H9 (cell line): ENCODE measurements at regions not wholly inside any gene's neighbourhood (a gene's known extent, or its start where the extent isn't known, plus 50 kb on each side); places are given as distances from the start of the nearest gene placed in this dataset.

Experiments used
- DNase-seq: peaks from one replicate; pipeline ENCODE4 v3.0.0-alpha.2; 2017
- H2AFZ ChIP-seq: one replicate; pipeline ENCODE4 v1.6.1; 2013; ENCODE audit warnings: mild to moderate bottlenecking, low read length, control low read depth, moderate library complexity
- H2AK5ac ChIP-seq: 2 replicates; pipeline ENCODE4 v1.6.1; 2013; ENCODE audit warnings: low read length, control low read depth, mixed read lengths; ENCODE audit not compliant: insufficient read length
- H2BK120ac ChIP-seq: one replicate; pipeline ENCODE4 v1.6.1; 2013; ENCODE audit warnings: low read depth, mild to moderate bottlenecking, low read length, control low read depth, inconsistent platforms; ENCODE audit not compliant: poor library complexity, severe bottlenecking
- H2BK12ac ChIP-seq: 2 replicates; pipeline ENCODE4 v1.6.1; 2013; ENCODE audit warnings: low read length, control low read depth, mixed read lengths, low read depth; ENCODE audit not compliant: insufficient read length
- H2BK15ac ChIP-seq: 2 replicates; pipeline ENCODE4 v1.6.1; 2013; ENCODE audit warnings: low read depth, low read length, control low read depth
- H2BK20ac ChIP-seq: one replicate; pipeline ENCODE4 v1.6.1; 2013; ENCODE audit warnings: low read depth, mild to moderate bottlenecking, low read length, control low read depth, inconsistent platforms; ENCODE audit not compliant: poor library complexity, severe bottlenecking
- H2BK5ac ChIP-seq: 2 replicates; pipeline ENCODE4 v1.6.1; 2013; ENCODE audit warnings: low read length, control low read depth, mixed read lengths; ENCODE audit not compliant: insufficient read length
- H3K14ac ChIP-seq: 2 replicates; pipeline ENCODE4 v1.6.1; 2013; ENCODE audit warnings: low read length, control low read depth; ENCODE audit not compliant: insufficient read depth
- H3K18ac ChIP-seq: 2 replicates; pipeline ENCODE4 v1.6.1; 2013; ENCODE audit warnings: low read depth, mild to moderate bottlenecking, mixed read lengths, low read length, control low read depth; ENCODE audit not compliant: insufficient read length
- H3K23ac ChIP-seq: 2 replicates; pipeline ENCODE4 v1.6.1; 2013; ENCODE audit warnings: low read length, control low read depth, mixed read lengths, low read depth; ENCODE audit not compliant: insufficient read length
- H3K23me2 ChIP-seq: 2 replicates; pipeline ENCODE4 v1.6.1; 2013; ENCODE audit warnings: low read depth, mild to moderate bottlenecking, mixed read lengths, low read length, control low read depth; ENCODE audit not compliant: insufficient read length, poor library complexity, severe bottlenecking
- H3K27ac ChIP-seq: 2 replicates; pipeline ENCODE4 v1.5.1; 2013; ENCODE audit warnings: low read length, control low read depth, mixed read lengths, low read depth; ENCODE audit not compliant: insufficient read length
- H3K27me3 ChIP-seq: 2 replicates; pipeline ENCODE4 v1.6.1; 2013; ENCODE audit warnings: low read length, control low read depth, inconsistent platforms; ENCODE audit not compliant: insufficient read depth
- H3K4ac ChIP-seq: 2 replicates; pipeline ENCODE4 v1.6.1; 2013; ENCODE audit warnings: low read depth, mild to moderate bottlenecking, control low read depth, inconsistent platforms, low read length, moderate library complexity
- H3K4me1 ChIP-seq: 2 replicates; pipeline ENCODE4 v1.6.1; 2013; ENCODE audit warnings: low read length, control low read depth, inconsistent platforms; ENCODE audit not compliant: insufficient read depth
- H3K4me2 ChIP-seq: 2 replicates; pipeline ENCODE4 v1.6.1; 2013; ENCODE audit warnings: low read length, control low read depth, mixed read lengths; ENCODE audit not compliant: insufficient read length, insufficient read depth
- H3K56ac ChIP-seq: 2 replicates; pipeline ENCODE4 v1.6.1; 2013; ENCODE audit warnings: low read depth, mild to moderate bottlenecking, mixed read lengths, low read length, control low read depth; ENCODE audit not compliant: insufficient read length
- H3K79me1 ChIP-seq: 2 replicates; pipeline ENCODE4 v1.6.1; 2013; ENCODE audit warnings: low read depth, mild to moderate bottlenecking, moderate library complexity, low read length, control low read depth, inconsistent platforms; ENCODE audit not compliant: insufficient read depth, poor library complexity, severe bottlenecking
- H3K79me2 ChIP-seq: 2 replicates; pipeline ENCODE4 v1.6.1; 2013; ENCODE audit warnings: low read length, control low read depth, inconsistent platforms; ENCODE audit not compliant: insufficient read depth
- H3K9ac ChIP-seq: 2 replicates; pipeline ENCODE4 v1.6.1; 2013; ENCODE audit warnings: low read length, control low read depth, mixed read lengths; ENCODE audit not compliant: insufficient read length; ENCODE audit errors: extremely low read depth
- H3K9me3 ChIP-seq: one replicate; pipeline ENCODE4 v1.6.1; 2013; ENCODE audit warnings: low read depth, low read length, inconsistent platforms; ENCODE audit not compliant: control insufficient read depth
- H3T11ph ChIP-seq: one replicate; pipeline ENCODE4 v1.6.1; 2013; ENCODE audit warnings: mild to moderate bottlenecking, low read length, control low read depth, inconsistent platforms
- H4K20me1 ChIP-seq: one replicate; pipeline ENCODE4 v1.6.1; 2013; ENCODE audit not compliant: control insufficient read depth, insufficient read length, insufficient read depth
- H4K5ac ChIP-seq: 2 replicates; pipeline ENCODE4 v1.6.1; 2013; ENCODE audit warnings: low read depth, mild to moderate bottlenecking, mixed read lengths, low read length, control low read depth; ENCODE audit not compliant: insufficient read length
- H4K8ac ChIP-seq: replicated peaks from 2 replicates; pipeline ENCODE4 v1.6.1; 2013; ENCODE audit warnings: low read length, control low read depth, mixed read lengths, low read depth; ENCODE audit not compliant: insufficient read length
- H4K91ac ChIP-seq: 2 replicates; pipeline ENCODE4 v1.6.1; 2013; ENCODE audit warnings: low read depth, mild to moderate bottlenecking, moderate library complexity, mixed read lengths, low read length, control low read depth; ENCODE audit not compliant: insufficient read length
- H3K27ac Mint-ChIP-seq, 3 experiments: 2 replicates in 2 of 3; 3 replicates in 1 of 3; pipeline ENCODE4 v1.8.0; 2020 to 2021; ENCODE audit warnings: mixed read lengths in 3 of 3, mild to moderate bottlenecking in 1 of 3, moderate library complexity in 1 of 3
- H3K27me3 Mint-ChIP-seq: 2 replicates; pipeline ENCODE4 v1.8.0; 2021; ENCODE audit warnings: low read depth, mild to moderate bottlenecking, moderate library complexity, mixed read lengths
- H3K36me3 Mint-ChIP-seq, 3 experiments: 2 replicates in 2 of 3; 3 replicates in 1 of 3; pipeline ENCODE4 v1.8.0; 2020 to 2021; ENCODE audit warnings: low read depth in 3 of 3, mixed read lengths in 3 of 3; ENCODE audit not compliant: insufficient read depth in 1 of 3
- H3K4me1 Mint-ChIP-seq, 2 experiments: 2 replicates each; pipeline ENCODE4 v1.8.0; 2020; ENCODE audit warnings: mixed read lengths in 2 of 2
- H3K4me3 Mint-ChIP-seq, 2 experiments: 2 replicates in 1 of 2; 3 replicates in 1 of 2; pipeline ENCODE4 v1.8.0; 2020 to 2021; ENCODE audit warnings: mild to moderate bottlenecking in 2 of 2, mixed read lengths in 2 of 2, moderate library complexity in 1 of 2
- H3K9me3 Mint-ChIP-seq, 2 experiments: 2 replicates in 1 of 2; 3 replicates in 1 of 2; pipeline ENCODE4 v1.8.0; 2020; ENCODE audit warnings: mild to moderate bottlenecking in 2 of 2, mixed read lengths in 2 of 2, moderate library complexity in 1 of 2
- CTCF ChIP-seq: fragments of 200-600 bp; sonication (generic); conservative IDR thresholded peaks from 3 replicates; pipeline ENCODE4 v1.8.0; 2021; ENCODE audit warnings: antibody characterized with exemption, mild to moderate bottlenecking

GRCh38 chr1:29575826-29576225 is 339.5 kb downstream of the PTPRU start:
- Histone ChIP-seq H3K56ac (no peak overlapping the region), H2BK120ac (no peak overlapping the region), H2BK12ac (no peak overlapping the region), H4K5ac (no peak overlapping the region), H3K27me3 (no peaks in the 10 kb centered on the region), H2BK5ac (no peak overlapping the region), H4K91ac (no peak overlapping the region), H4K20me1 (peaks cover 5% of the 10 kb centered on the region), H3K4ac (no peak overlapping the region), H3K4me2 (no peak overlapping the region), H4K8ac (no peak overlapping the region), H2BK15ac (no peak overlapping the region), H3T11ph (no peak overlapping the region), H2AFZ (no peak overlapping the region), H2AK5ac (no peak overlapping the region), H3K79me1 (no peaks in the 10 kb centered on the region), H3K23ac (no peak overlapping the region), H3K18ac (no peak overlapping the region), H3K9me3 (no peaks in the 10 kb centered on the region), H3K9ac (no peak overlapping the region), H3K27ac (no peak overlapping the region), H3K79me2 (no peaks in the 10 kb centered on the region), H2BK20ac (no peak overlapping the region), H3K14ac (no peak overlapping the region), H3K4me1 (no peaks in the 10 kb centered on the region), H3K23me2 (no peaks in the 10 kb centered on the region)
- DNase-seq = no peak
- Mint-ChIP-seq H3K9me3 (no peaks in the 10 kb centered on the region), H3K27me3 (peaks cover 3% of the 10 kb centered on the region; the same call in 1 of the 2 replicates), H3K36me3 (no peaks in the 10 kb centered on the region), H3K4me1 (peaks cover 7 to 26% of the 10 kb centered on the region in 2 experiments), H3K4me3 (no peak overlapping the region), H3K27ac (no peak overlapping the region)
- no peak for TF ChIP-seq CTCF
